HCT116 (cell line): ENCODE measurements at regions not wholly inside any gene's neighbourhood (a gene's known extent, or its start where the extent isn't known, plus 50 kb on each side); places are given as distances from the start of the nearest gene placed in this dataset.

ENCODE experiments used
- ATAC-seq: fragments of 200-7000 bp; cut with Tn5 transposase; 2 replicates; pipeline ENCODE4 v1.9.1; 2020; ENCODE audit warnings: mild to moderate bottlenecking, moderate library complexity
- BruUV-seq: library from RNA; stranded (reverse); fragments of 400-500 nt; replicated peaks from 2 replicates; lab custom pipeline; 2021; lab: Mats Ljungman, UMichigan
- CTCF ChIA-PET: fragments of 300-600 bp; sonication (Branson Sonifier 250); formaldehyde crosslinking; loops from one replicate; lab custom pipeline; 2021; ENCODE audit warnings: antibody characterized with exemption; lab: Charles Lee
- POLR2A ChIA-PET: fragments of 300-600, 350-600 bp; sonication (Branson Sonifier 250); formaldehyde crosslinking; loops from one replicate; lab custom pipeline; 2021; ENCODE audit warnings: antibody characterized with exemption; lab: Charles Lee
- RAD21 ChIA-PET, 2 experiments: fragments of 300-600 bp; sonication (Branson Sonifier 250); formaldehyde crosslinking; loops; one replicate each; lab custom pipeline; 2023; ENCODE audit warnings: low total read pairs in 2 of 2; ENCODE audit not compliant: uncharacterized antibody in 2 of 2, unreplicated experiment in 2 of 2, low non-redundant PET in 1 of 2; lab: Charles Lee
- DNase-seq: peaks from one replicate; pipeline ENCODE4 v3.0.0-alpha.2; 2010; ENCODE audit warnings: low read depth, low spot score
- H2AFZ ChIP-seq: fragments of 200-600 bp; shearing (Covaris generic), sonication (generic); 2 replicates; pipeline ENCODE4 v1.6.1; 2017; ENCODE audit warnings: low read depth, mixed run types, mixed read lengths, antibody characterized with exemption, low read length; ENCODE audit not compliant: poor library complexity, severe bottlenecking
- H3K27ac ChIP-seq: 2 replicates; pipeline ENCODE4 v1.5.1; 2012; ENCODE audit warnings: low read depth, low read length
- H3K27me3 ChIP-seq: fragments of 200-600 bp; sonication (generic); 2 replicates; pipeline ENCODE4 v1.6.1; 2016; ENCODE audit warnings: mixed run types, low read length, mixed read lengths; ENCODE audit not compliant: insufficient read depth
- H3K36me3 ChIP-seq, 2 experiments: fragments of 200-500 bp in 1 of 2; fragments of 200-600 bp in 1 of 2; sonication (Bioruptor generic) in 1 of 2; sonication (generic) in 1 of 2; 2 replicates each; pipeline versions ENCODE4 v1.5.1 to v1.6.1; 2014 to 2016; ENCODE audit warnings: low read length in 2 of 2, inconsistent platforms in 1 of 2, mixed read lengths in 1 of 2, mixed run types in 1 of 2; ENCODE audit not compliant: insufficient read depth in 2 of 2, control insufficient read depth in 1 of 2
- H3K4me1 ChIP-seq, 2 experiments: fragments of 200-600 bp in 1 of 2; sonication (generic) in 1 of 2; 2 replicates each; pipeline versions ENCODE4 v1.5.1 to v1.6.1; 2012 to 2017; ENCODE audit warnings: low read length in 2 of 2, inconsistent platforms in 1 of 2, mild to moderate bottlenecking in 1 of 2, mixed read lengths in 1 of 2, mixed run types in 1 of 2, moderate library complexity in 1 of 2; ENCODE audit not compliant: insufficient read depth in 2 of 2, control insufficient read depth in 1 of 2
- H3K4me2 ChIP-seq: fragments of 200-600 bp; sonication (generic); 2 replicates; pipeline ENCODE4 v1.6.1; 2017; ENCODE audit warnings: mixed run types, low read length, mixed read lengths
- H3K4me3 ChIP-seq, 2 experiments: fragments of 200-600 bp in 1 of 2; sonication (generic) in 1 of 2; replicated peaks in 1 of 2; 2 replicates each; pipeline ENCODE4 v1.5.1; 2011 to 2016; ENCODE audit warnings: low read length in 2 of 2, control low read depth in 1 of 2, low read depth in 1 of 2, mild to moderate bottlenecking in 1 of 2, mixed read lengths in 1 of 2, mixed run types in 1 of 2
- H3K79me2 ChIP-seq: fragments of 200-600 bp; sonication (generic); 2 replicates; pipeline ENCODE4 v1.6.1; 2017; ENCODE audit warnings: mild to moderate bottlenecking, mixed run types, low read length, moderate library complexity, mixed read lengths; ENCODE audit not compliant: insufficient read depth
- H3K9ac ChIP-seq: fragments of 200-600 bp; sonication (generic); 2 replicates; pipeline ENCODE4 v1.6.1; 2016; ENCODE audit warnings: low read length, mixed read lengths
- H3K9me2 ChIP-seq: fragments of 200-600 bp; sonication (generic), shearing (Covaris generic); 2 replicates; pipeline ENCODE4 v1.6.1; 2017; ENCODE audit warnings: mixed run types, mild to moderate bottlenecking, moderate library complexity; ENCODE audit not compliant: insufficient read depth
- H3K9me3 ChIP-seq, 2 experiments: fragments of 200-500 bp in 1 of 2; fragments of 200-600 bp in 1 of 2; sonication (Bioruptor generic) in 1 of 2; sonication (generic) in 1 of 2; 2 replicates each; pipeline ENCODE4 v1.6.1; 2014 to 2017; ENCODE audit warnings: low read length in 2 of 2, mixed read lengths in 2 of 2, inconsistent platforms in 1 of 2, low read depth in 1 of 2, mild to moderate bottlenecking in 1 of 2, mixed run types in 1 of 2, moderate library complexity in 1 of 2; ENCODE audit not compliant: control insufficient read depth in 1 of 2, insufficient read depth in 1 of 2
- H4K20me1 ChIP-seq: fragments of 200-600 bp; sonication (generic), shearing (Covaris generic); 2 replicates; pipeline ENCODE4 v1.6.1; 2017; ENCODE audit warnings: mixed run types, mild to moderate bottlenecking, moderate library complexity; ENCODE audit not compliant: insufficient read depth
- CTCF ChIP-seq, 3 experiments: fragments of 200-600 bp in 1 of 3; sonication (generic) in 1 of 3; IDR thresholded peaks in 2 of 3; conservative IDR thresholded peaks in 1 of 3; 2 replicates each; pipeline ENCODE4 v1.5.1; 2012 to 2017; ENCODE audit warnings: low read depth in 2 of 3, low read length in 2 of 3, antibody characterized with exemption in 1 of 3, borderline replicate concordance in 1 of 3, control low read depth in 1 of 3, mild to moderate bottlenecking in 1 of 3, mixed read lengths in 1 of 3, mixed run types in 1 of 3, moderate library complexity in 1 of 3; ENCODE audit not compliant: insufficient read depth in 1 of 3
- POLR2A ChIP-seq: IDR thresholded peaks from 2 replicates; pipeline ENCODE4 v1.7.0; 2011; ENCODE audit warnings: borderline replicate concordance; ENCODE audit not compliant: insufficient read depth, insufficient read length; ENCODE audit errors: extremely low read depth
- POLR2AphosphoS5 ChIP-seq: IDR thresholded peaks from 2 replicates; pipeline ENCODE4 v1.6.1; 2011; ENCODE audit warnings: mild to moderate bottlenecking, low read depth, low read length, moderate library complexity
- TCF7L2 ChIP-seq: IDR thresholded peaks from 2 replicates; pipeline ENCODE4 v1.7.0; 2011; ENCODE audit warnings: borderline replicate concordance, inconsistent platforms; ENCODE audit not compliant: insufficient read depth, insufficient read length; ENCODE audit errors: extremely low read depth
- ZBTB33 ChIP-seq: IDR thresholded peaks from 2 replicates; pipeline ENCODE4 v1.6.1; 2011; ENCODE audit warnings: mild to moderate bottlenecking, low read length, moderate library complexity; ENCODE audit not compliant: insufficient replicate concordance; ENCODE audit errors: extremely low read depth
- ZFX ChIP-seq: fragments of 450-650 bp; IDR thresholded peaks from 2 replicates; pipeline ENCODE4 v1.6.1; 2017
- intact Hi-C: fragments of 100-400 bp; cut with micrococcal nuclease; formaldehyde crosslinking; loops from 2 replicates; pipeline ENCODE4 v1.10.0; 2022

- intact Hi-C loops = loop anchor here (10.0 kb wide), 1 partner anchor 711 kb away; no protein-coding TSS in a partner anchor
- CTCF ChIA-PET = no interaction called here
- H3K4me2 ChIP-seq = no peak overlapping the region
These were observed 1034.4 kb upstream of the NR2F2 start for GRCh38 chr15:95295896-95296625.

More at GRCh38 chr15:95295896-95296625, 1034.4 kb upstream of the NR2F2 start:
- Histone ChIP-seq H3K27me3 (no peaks in the 10 kb centered on the region), H3K9me2 (no peaks in the 10 kb centered on the region), H3K4me1 (no peaks in the 10 kb centered on the region), H3K79me2 (no peaks in the 10 kb centered on the region), H2AFZ (no peak overlapping the region), H3K27ac (no peak overlapping the region), H3K36me3 (no peaks in the 10 kb centered on the region), H4K20me1 (no peaks in the 10 kb centered on the region), H3K9me3 (no peaks in the 10 kb centered on the region), H3K9ac (no peak overlapping the region), H3K4me3 (no peak overlapping the region)
- BruUV-seq = no TSS peak
- ChIA-PET POLR2A (no interaction called here), RAD21 (no interaction called here)
- ATAC-seq (no peak), DNase-seq (no peak)
- TF ChIP-seq ZFX = no peak
- no peak for TF ChIP-seq POLR2AphosphoS5
- TF ChIP-seq POLR2A = no peak
- no peak for TF ChIP-seq TCF7L2
- TF ChIP-seq ZBTB33 = no peak
- no peak for TF ChIP-seq CTCF (IDR thresholded peaks at IDR 0.05 in 2 of 3, conservative IDR thresholded peaks at IDR 0.05 in 1 of 3; ENCODE audit: borderline replicate concordance in 1 of 3, insufficient read depth in 1 of 3, low read depth in 2 of 3, low read length in 2 of 3)
